HUES64 (cell line): ENCODE measurements at regions not wholly inside any gene's neighbourhood (a gene's known extent, or its start where the extent isn't known, plus 50 kb on each side); places are given as distances from the start of the nearest gene placed in this dataset.

Source experiments
- H3K27ac ChIP-seq: 2 replicates; pipeline ENCODE4 v1.7.0; 2013; ENCODE audit warnings: low read depth, low read length, inconsistent platforms
- H3K27me3 ChIP-seq: 2 replicates; pipeline ENCODE4 v1.6.1; 2013; ENCODE audit warnings: mild to moderate bottlenecking, low read length; ENCODE audit not compliant: insufficient read depth
- H3K36me3 ChIP-seq: 2 replicates; pipeline ENCODE4 v1.6.1; 2013; ENCODE audit warnings: mild to moderate bottlenecking, low read length; ENCODE audit not compliant: insufficient read depth
- H3K4me1 ChIP-seq: 2 replicates; pipeline ENCODE4 v1.6.1; 2013; ENCODE audit warnings: mild to moderate bottlenecking, low read length, moderate library complexity; ENCODE audit not compliant: insufficient read depth
- H3K4me3 ChIP-seq: 2 replicates; pipeline ENCODE4 v1.5.1; 2013; ENCODE audit warnings: mild to moderate bottlenecking, low read length, moderate library complexity
- H3K9ac ChIP-seq: 2 replicates; pipeline ENCODE4 v1.6.1; 2013; ENCODE audit warnings: mild to moderate bottlenecking, low read depth, low read length
- H3K9me3 ChIP-seq: 2 replicates; pipeline ENCODE4 v1.6.1; 2013; ENCODE audit warnings: low read depth, low read length; ENCODE audit not compliant: insufficient read depth
- WGBS: fragments of 150-250, 120-280 bp; methylation state at CpG from one replicate; pipeline ENCODE4 v1.1.7; 2013; ENCODE audit warnings: missing lambda C conversion rate; 5-methylcytosine and 5-hydroxymethylcytosine counted together

GRCh38 chr7:34331102-34331501 is 326.9 kb upstream of the NPSR1 start:
- 94% methylated on average over 2 of the region's 2 CpGs for WGBS

GRCh38 chr7:34332006-34332405 is 326.0 kb upstream of the NPSR1 start:
- H3K4me1 ChIP-seq = peaks cover 6% of the 10 kb centered on the region
- no peaks in the 10 kb centered on the region for H3K27me3 ChIP-seq
- WGBS = 91% methylated on average over 4 of the region's 4 CpGs
- no peak overlapping the region for H3K27ac ChIP-seq
- H3K9ac ChIP-seq = no peak overlapping the region
- no peaks in the 10 kb centered on the region for H3K9me3 ChIP-seq
- H3K4me3 ChIP-seq = no peak overlapping the region
- H3K36me3 ChIP-seq = no peaks in the 10 kb centered on the region

More at GRCh38 chr7:34331102-34331501, 326.9 kb upstream of the NPSR1 start:
- Histone ChIP-seq H3K27me3 (no peaks in the 10 kb centered on the region), H3K36me3 (no peaks in the 10 kb centered on the region), H3K4me3 (no peak overlapping the region), H3K4me1 (peaks cover 6% of the 10 kb centered on the region), H3K27ac (no peak overlapping the region), H3K9ac (no peak overlapping the region), H3K9me3 (no peaks in the 10 kb centered on the region)

GRCh38 chr7:34333184-34333583 is 324.8 kb upstream of the NPSR1 start:
- no peaks in the 10 kb centered on the region for H3K27me3 ChIP-seq
- no peak overlapping the region for H3K27ac ChIP-seq
- H3K9ac ChIP-seq = no peak overlapping the region
- H3K9me3 ChIP-seq = no peaks in the 10 kb centered on the region
- no peaks in the 10 kb centered on the region for H3K36me3 ChIP-seq
- peaks cover 6% of the 10 kb centered on the region for H3K4me1 ChIP-seq
- H3K4me3 ChIP-seq = no peak overlapping the region
- WGBS = 96% methylated on average over 2 of the region's 2 CpGs

- no peak overlapping the region for H3K4me3 ChIP-seq
Measured at GRCh38 chr7:34333925-34334324, 324.1 kb upstream of the NPSR1 start.

GRCh38 chr7:34337163-34337562 is 320.9 kb upstream of the NPSR1 start:
- 83% methylated on average over 1 of the region's 1 CpG for WGBS
- H3K27ac ChIP-seq = no peak overlapping the region
- peaks cover 16% of the 10 kb centered on the region for H3K4me1 ChIP-seq
- H3K27me3 ChIP-seq = no peaks in the 10 kb centered on the region
- no peak overlapping the region for H3K4me3 ChIP-seq
- no peaks in the 10 kb centered on the region for H3K36me3 ChIP-seq
- no peaks in the 10 kb centered on the region for H3K9me3 ChIP-seq
- H3K9ac ChIP-seq = no peak overlapping the region

More at GRCh38 chr7:34333925-34334324, 324.1 kb upstream of the NPSR1 start:
- H3K27ac ChIP-seq = no peak overlapping the region
- no peaks in the 10 kb centered on the region for H3K36me3 ChIP-seq
- H3K9me3 ChIP-seq = no peaks in the 10 kb centered on the region
- WGBS = 89% methylated on average over 4 of the region's 4 CpGs
- peaks cover 6% of the 10 kb centered on the region for H3K4me1 ChIP-seq
- H3K27me3 ChIP-seq = no peaks in the 10 kb centered on the region
- no peak overlapping the region for H3K9ac ChIP-seq

- H3K4me3 ChIP-seq = no peak overlapping the region
- peaks cover 14% of the 10 kb centered on the region for H3K4me1 ChIP-seq
- H3K9me3 ChIP-seq = no peaks in the 10 kb centered on the region
- H3K27ac ChIP-seq = no peak overlapping the region
- WGBS = 78% methylated on average over 3 of the region's 3 CpGs
- H3K27me3 ChIP-seq = no peaks in the 10 kb centered on the region
- H3K36me3 ChIP-seq = no peaks in the 10 kb centered on the region
- H3K9ac ChIP-seq = no peak overlapping the region
Measured at GRCh38 chr7:34338961-34339526, 319.0 kb upstream of the NPSR1 start.

GRCh38 chr7:34341326-34341725 is 316.7 kb upstream of the NPSR1 start:
- 86% methylated on average over 1 of the region's 2 CpGs for WGBS
- H3K9me3 ChIP-seq = no peaks in the 10 kb centered on the region
- peaks cover 14% of the 10 kb centered on the region for H3K4me1 ChIP-seq
- peak overlapping the region; percentile 25; the same call in 1 of the 2 replicates for H3K27ac ChIP-seq
- H3K4me3 ChIP-seq = no peak overlapping the region
- H3K36me3 ChIP-seq = no peaks in the 10 kb centered on the region
- no peaks in the 10 kb centered on the region for H3K27me3 ChIP-seq
- no peak overlapping the region for H3K9ac ChIP-seq

- Histone ChIP-seq H3K4me3 (no peak overlapping the region), H3K9me3 (no peaks in the 10 kb centered on the region), H3K9ac (no peak overlapping the region), H3K27ac (no peak overlapping the region), H3K27me3 (no peaks in the 10 kb centered on the region), H3K36me3 (no peaks in the 10 kb centered on the region), H3K4me1 (peaks cover 14% of the 10 kb centered on the region)
- WGBS = 100% methylated on average over 1 of the region's 1 CpG
Measured at GRCh38 chr7:34342387-34342786, 315.6 kb upstream of the NPSR1 start.

- WGBS = 85% methylated on average over 1 of the region's 1 CpG
- Histone ChIP-seq H3K4me3 (no peak overlapping the region), H3K27ac (no peak overlapping the region), H3K36me3 (no peaks in the 10 kb centered on the region), H3K9ac (no peak overlapping the region), H3K27me3 (no peaks in the 10 kb centered on the region), H3K4me1 (peaks cover 14% of the 10 kb centered on the region), H3K9me3 (0 out of 2 replicates have a peak, but pooled peaks cover 2% of the 10 kb centered on the region)
Measured at GRCh38 chr7:34343667-34344066, 314.4 kb upstream of the NPSR1 start.

- H3K9ac ChIP-seq = no peak overlapping the region
- H3K36me3 ChIP-seq = no peaks in the 10 kb centered on the region
- H3K27me3 ChIP-seq = peaks cover 38% of the 10 kb centered on the region
- peaks cover 13% of the 10 kb centered on the region; the same call in 1 of the 2 replicates for H3K4me1 ChIP-seq
- whole genome bisulfite sequencing = 87% methylated on average over 3 of the region's 3 CpGs
- H3K27ac ChIP-seq = no peak overlapping the region
- H3K4me3 ChIP-seq = no peak overlapping the region
- H3K9me3 ChIP-seq = no peaks in the 10 kb centered on the region
Measured at GRCh38 chr7:34354011-34354410, 304.0 kb upstream of the NPSR1 start.

- Histone ChIP-seq H3K27ac (no peak overlapping the region), H3K36me3 (no peaks in the 10 kb centered on the region), H3K27me3 (peaks cover 42% of the 10 kb centered on the region), H3K4me1 (peaks cover 13% of the 10 kb centered on the region; the same call in 1 of the 2 replicates), H3K9me3 (no peaks in the 10 kb centered on the region), H3K4me3 (no peak overlapping the region), H3K9ac (no peak overlapping the region)
Measured at GRCh38 chr7:34354899-34355298, 303.1 kb upstream of the NPSR1 start.

- H3K4me3 ChIP-seq = no peak overlapping the region
- H3K9me3 ChIP-seq = no peaks in the 10 kb centered on the region
- H3K36me3 ChIP-seq = no peaks in the 10 kb centered on the region
- H3K4me1 ChIP-seq = peaks cover 13% of the 10 kb centered on the region; the same call in 1 of the 2 replicates
- peaks cover 42% of the 10 kb centered on the region for H3K27me3 ChIP-seq
- H3K9ac ChIP-seq = no peak overlapping the region
- H3K27ac ChIP-seq = no peak overlapping the region; the same call in 1 of the 2 replicates
- WGBS = 30% methylated on average over 2 of the region's 2 CpGs
Measured at GRCh38 chr7:34357068-34357467, 300.9 kb upstream of the NPSR1 start.
